Kidney (tissue), 13 donors: ENCODE measurements at regions not wholly inside any gene's neighbourhood (a gene's known extent, or its start where the extent isn't known, plus 50 kb on each side); places are given as distances from the start of the nearest gene placed in this dataset.

ENCODE experiments used
- DNase-seq, 5 donors: peaks; one replicate each; pipeline ENCODE4 v3.0.0-alpha.2; 2013 to 2020
- FAIRE-seq: peaks from 2 replicates; lab custom pipeline; 2012; peaks lifted over from hg19 to GRCh38; lab: Jason Lieb, UNC
- H3K27ac ChIP-seq, 2 donors: one replicate each; pipeline ENCODE4 v1.7.0; 2013; ENCODE audit warnings: low read depth in 2 of 2, low read length in 2 of 2, inconsistent platforms in 1 of 2
- H3K27me3 ChIP-seq: one replicate; pipeline ENCODE4 v1.7.1; 2013; ENCODE audit warnings: low read length, inconsistent platforms; ENCODE audit not compliant: control insufficient read depth, insufficient read depth
- H3K36me3 ChIP-seq, 3 donors: one replicate each; pipeline versions ENCODE4 v1.7.0 to v1.7.1; 2013; ENCODE audit warnings: low read length in 3 of 3, control low read depth in 1 of 3, inconsistent platforms in 1 of 3; ENCODE audit not compliant: insufficient read depth in 3 of 3, control insufficient read depth in 2 of 3
- H3K4me1 ChIP-seq, 3 donors: one replicate each; pipeline versions ENCODE4 v1.7.0 to v1.7.1; 2013; ENCODE audit warnings: low read length in 3 of 3, inconsistent platforms in 1 of 3, low read depth in 1 of 3; ENCODE audit not compliant: control insufficient read depth in 2 of 3, insufficient read depth in 2 of 3
- H3K4me3 ChIP-seq, 3 donors: one replicate each; pipeline versions ENCODE4 v1.7.0 to v1.8.1; 2013; ENCODE audit warnings: low read length in 3 of 3, control low read depth in 1 of 3, inconsistent platforms in 1 of 3
- H3K9ac ChIP-seq, 3 donors: one replicate each; pipeline versions ENCODE4 v1.7.0 to v1.7.1; 2013; ENCODE audit warnings: low read length in 3 of 3, control low read depth in 1 of 3, inconsistent platforms in 1 of 3
- H3K9me3 ChIP-seq, 3 donors: one replicate each; pipeline versions ENCODE4 v1.7.0 to v1.7.1; 2013; ENCODE audit warnings: low read length in 3 of 3, control low read depth in 1 of 3, inconsistent platforms in 1 of 3; ENCODE audit not compliant: control insufficient read depth in 2 of 3, insufficient read depth in 1 of 3
- CTCF ChIP-seq: IDR thresholded peaks from 3 replicates; pipeline ENCODE4 v1.5.1; 2012; ENCODE audit warnings: mild to moderate bottlenecking, moderate library complexity, borderline replicate concordance; ENCODE audit not compliant: insufficient read depth; ENCODE audit errors: extremely low read depth
- intact Hi-C: fragments of 100-400 bp; cut with DNase I; formaldehyde crosslinking; loops from one replicate; pipeline ENCODE4 v1.11.1; 2022
- donor health status: control.
- donor health status: control.
- donor health status: control.
- donor health status: control.
- donor health status: control.
- donor health status: DM: yes; HTN: yes; CAD: no.
- donor health status: Normal renal cell carcinoma (clear cell type).

GRCh38 chr11:70660889-70661197 is 262.5 kb downstream of the CTTN start:
- no peak for TF ChIP-seq CTCF
- intact Hi-C loops = no loop called here
- Histone ChIP-seq H3K9ac (no peak overlapping the region), H3K9me3 (no peaks in the 10 kb centered on the region), H3K27me3 (no peaks in the 10 kb centered on the region), H3K4me3 (no peak overlapping the region), H3K27ac (no peak overlapping the region), H3K4me1 (no peaks in the 10 kb centered on the region), H3K36me3 (no peaks in the 10 kb centered on the region)
- DNase-seq = no peak
- FAIRE-seq = no peak

GRCh38 chr11:70661761-70662501 is 263.6 kb downstream of the CTTN start:
- H3K9me3 ChIP-seq = no peaks in the 10 kb centered on the region
- intact Hi-C loops = no loop called here
- no peaks in the 10 kb centered on the region for H3K36me3 ChIP-seq
- H3K4me1 ChIP-seq = no peaks in the 10 kb centered on the region
- no peak for TF ChIP-seq CTCF
- H3K9ac ChIP-seq = no peak overlapping the region
- no peak overlapping the region for H3K4me3 ChIP-seq
- H3K27ac ChIP-seq = no peak overlapping the region
- DNase-seq (peak in 4 of 5 donors; percentile 30 to 66 (median 52)), FAIRE-seq (no peak)
- H3K27me3 ChIP-seq = no peaks in the 10 kb centered on the region

- no peaks in the 10 kb centered on the region for H3K4me1 ChIP-seq
- no peaks in the 10 kb centered on the region for H3K9me3 ChIP-seq
- intact Hi-C loops = no loop called here
- no peak for TF ChIP-seq CTCF
- no peak overlapping the region for H3K4me3 ChIP-seq
- no peaks in the 10 kb centered on the region for H3K27me3 ChIP-seq
- H3K27ac ChIP-seq = no peak overlapping the region
- FAIRE-seq (no peak), DNase-seq (peak in 4 of 5 donors; percentile 40 to 63 (median 52))
- H3K36me3 ChIP-seq = no peaks in the 10 kb centered on the region
- H3K9ac ChIP-seq = no peak overlapping the region
Measured at GRCh38 chr11:70662691-70663098, 264.4 kb downstream of the CTTN start.

GRCh38 chr11:70663815-70664214 is 265.5 kb downstream of the CTTN start:
- H3K4me1 ChIP-seq = no peaks in the 10 kb centered on the region
- H3K4me3 ChIP-seq = no peak overlapping the region
- intact Hi-C loops = no loop called here
- no peak overlapping the region for H3K27ac ChIP-seq
- H3K9me3 ChIP-seq = no peaks in the 10 kb centered on the region
- no peaks in the 10 kb centered on the region for H3K36me3 ChIP-seq
- no peaks in the 10 kb centered on the region for H3K27me3 ChIP-seq
- TF ChIP-seq CTCF = no peak
- H3K9ac ChIP-seq = no peak overlapping the region
- DNase-seq (no peak), FAIRE-seq (no peak)
